GM12891 (cell line): ENCODE measurements at regions not wholly inside any gene's neighbourhood (a gene's known extent, or its start where the extent isn't known, plus 50 kb on each side); places are given as distances from the start of the nearest gene placed in this dataset.

Experiments used
- POLR2A ChIP-seq: IDR thresholded peaks from 2 replicates; pipeline ENCODE4 v1.6.1; 2011; ENCODE audit warnings: low read depth, low read length, control low read depth
- POLR2AphosphoS5 ChIP-seq: IDR thresholded peaks from 2 replicates; pipeline ENCODE4 v1.6.1; 2011; ENCODE audit warnings: low read depth, low read length, control low read depth
- POU2F2 ChIP-seq: IDR thresholded peaks from 2 replicates; pipeline ENCODE4 v1.6.1; 2011; ENCODE audit warnings: low read depth, mild to moderate bottlenecking, control low read depth, low read length, moderate library complexity
- TAF1 ChIP-seq: IDR thresholded peaks from 2 replicates; pipeline ENCODE4 v1.6.1; 2011; ENCODE audit warnings: low read depth, low read length, control low read depth

DNA sequence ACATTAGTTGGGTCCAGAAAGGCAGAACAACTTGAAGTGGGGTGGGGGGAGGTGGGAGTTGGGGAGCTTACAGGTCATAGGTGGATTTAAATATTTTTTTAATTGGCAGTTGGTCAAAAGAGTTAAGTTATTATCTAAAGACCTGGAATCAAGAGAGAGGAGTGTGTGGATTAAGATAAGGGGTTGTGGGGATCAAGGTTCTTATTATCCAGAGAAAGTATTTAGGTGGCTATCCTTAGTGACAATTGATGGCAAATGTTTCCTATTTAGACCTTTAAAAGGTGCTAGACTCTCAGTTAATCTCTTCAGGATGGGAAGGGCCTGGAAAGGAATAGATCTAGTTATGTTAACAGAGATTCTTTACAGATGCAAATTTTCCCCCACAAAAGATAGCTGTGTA lies 120.7 kb upstream of the OR9Q1 start:
- TF ChIP-seq POU2F2 (no peak), POLR2A (no peak), POLR2AphosphoS5 (no peak), TAF1 (no peak)
